Urinary bladder (tissue), 3 donors: ENCODE measurements at regions not wholly inside any gene's neighbourhood (a gene's known extent, or its start where the extent isn't known, plus 50 kb on each side); places are given as distances from the start of the nearest gene placed in this dataset.

Experiments used
- DNase-seq: peaks from one replicate; pipeline ENCODE4 v3.0.0-alpha.2; 2015; ENCODE audit errors: extremely low spot score
- H3K27ac ChIP-seq: one replicate; pipeline ENCODE4 v1.5.1; 2013; ENCODE audit warnings: low read depth, mild to moderate bottlenecking, moderate library complexity
- H3K36me3 ChIP-seq: one replicate; pipeline ENCODE4 v1.6.1; 2013; ENCODE audit warnings: mild to moderate bottlenecking, moderate library complexity; ENCODE audit not compliant: insufficient read depth
- H3K4me1 ChIP-seq: one replicate; pipeline ENCODE4 v1.6.1; 2013; ENCODE audit warnings: mild to moderate bottlenecking, moderate library complexity; ENCODE audit not compliant: insufficient read depth
- H3K4me3 ChIP-seq: one replicate; pipeline ENCODE4 v1.5.1; 2013; ENCODE audit warnings: low read depth, low read length
- WGBS: extraction: QIAGEN DNeasy Blood & Tissue Kit; methylation state at CpG from one replicate; pipeline ENCODE4 v1.1.7; 2013; 5-methylcytosine and 5-hydroxymethylcytosine counted together
- donor health status: healthy with polysubstance abuse.
- donor health status: healthy.

- no peak overlapping the region for H3K4me3 ChIP-seq
- no peak overlapping the region for H3K27ac ChIP-seq
- WGBS: 93% methylated on average over 1 of the region's 1 CpG
- no peak for DNase-seq
- H3K4me1 ChIP-seq: no peaks in the 10 kb centered on the region
- no peaks in the 10 kb centered on the region for H3K36me3 ChIP-seq
Observed at GRCh38 chr11:101334581-101334980, 205.0 kb upstream of the PGR start.

- DNase-seq: no peak
- Histone ChIP-seq H3K4me3 (no peak overlapping the region), H3K36me3 (no peaks in the 10 kb centered on the region), H3K27ac (no peak overlapping the region), H3K4me1 (no peaks in the 10 kb centered on the region)
- 40% methylated on average over 4 of the region's 4 CpGs for WGBS
Observed at GRCh38 chr11:101331411-101331810, 201.8 kb upstream of the PGR start.

DNA sequence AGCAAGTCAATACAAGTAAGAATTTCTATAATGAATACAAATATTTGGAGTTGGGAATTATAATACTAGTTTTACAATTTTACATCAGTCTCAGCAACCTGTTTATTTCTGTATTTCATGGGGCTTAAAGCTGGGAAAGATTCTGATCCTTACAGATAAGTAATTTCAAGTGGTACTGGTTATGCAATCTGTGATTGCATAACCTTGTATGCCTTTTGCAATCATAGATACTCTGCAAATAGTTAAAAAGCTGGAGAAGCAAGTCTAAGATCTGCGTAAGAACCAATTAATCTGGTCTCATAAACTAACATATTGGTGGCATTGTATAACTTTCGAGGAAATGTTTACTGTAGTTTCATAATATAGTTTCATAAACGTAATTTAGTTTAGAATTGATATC lies 198.3 kb upstream of the PGR start:
- Histone ChIP-seq H3K4me1 (no peaks in the 10 kb centered on the region), H3K4me3 (no peak overlapping the region), H3K27ac (no peak overlapping the region), H3K36me3 (no peaks in the 10 kb centered on the region)
- no peak for DNase-seq
- WGBS: 42% methylated on average over 3 of the region's 3 CpGs

GRCh38 chr11:101326141-101326540 lies 196.5 kb upstream of the PGR start:
- H3K27ac ChIP-seq: no peak overlapping the region
- H3K4me3 ChIP-seq: no peak overlapping the region
- H3K4me1 ChIP-seq: no peaks in the 10 kb centered on the region
- H3K36me3 ChIP-seq: no peaks in the 10 kb centered on the region
- no peak for DNase-seq

- Histone ChIP-seq H3K4me3 (no peak overlapping the region), H3K36me3 (no peaks in the 10 kb centered on the region), H3K27ac (no peak overlapping the region), H3K4me1 (no peaks in the 10 kb centered on the region)
- WGBS: 21% methylated on average over 2 of the region's 2 CpGs
- no peak for DNase-seq
Observed at GRCh38 chr11:101323997-101324396, 194.4 kb upstream of the PGR start.

DNA sequence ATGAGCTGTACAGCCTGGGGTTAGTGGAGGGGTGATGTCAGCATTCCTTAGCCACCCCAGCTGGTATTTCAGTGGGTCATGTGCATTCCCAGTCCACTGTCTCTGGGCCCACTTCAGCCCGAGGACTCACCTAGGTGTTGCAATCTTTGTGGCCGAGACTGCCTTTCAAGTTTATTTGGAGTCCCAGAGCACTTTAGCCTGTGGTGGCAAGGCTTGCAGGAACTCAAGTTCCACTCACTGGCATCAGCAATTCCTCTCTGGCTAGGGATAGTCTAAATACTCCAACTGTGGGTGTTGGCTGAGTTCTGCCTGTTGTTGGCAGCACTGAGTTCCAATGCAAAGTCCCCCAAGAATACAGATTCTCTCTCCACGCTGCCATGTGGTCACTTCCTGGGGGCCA lies 191.6 kb upstream of the PGR start:
- no peak overlapping the region for H3K4me3 ChIP-seq
- H3K4me1 ChIP-seq: no peaks in the 10 kb centered on the region
- DNase-seq: no peak
- H3K36me3 ChIP-seq: no peaks in the 10 kb centered on the region
- H3K27ac ChIP-seq: no peak overlapping the region
- WGBS: 83% methylated on average over 3 of the region's 3 CpGs

GRCh38 chr11:101306721-101307120 lies 177.1 kb upstream of the PGR start:
- Histone ChIP-seq H3K36me3 (no peaks in the 10 kb centered on the region), H3K27ac (no peak overlapping the region), H3K4me3 (no peak overlapping the region), H3K4me1 (no peaks in the 10 kb centered on the region)
- 77% methylated on average over 3 of the region's 3 CpGs for WGBS
- no peak for DNase-seq

- no peaks in the 10 kb centered on the region for H3K4me1 ChIP-seq
- H3K27ac ChIP-seq: no peak overlapping the region
- no peaks in the 10 kb centered on the region for H3K36me3 ChIP-seq
- H3K4me3 ChIP-seq: no peak overlapping the region
- no peak for DNase-seq
- WGBS: 56% methylated on average over 1 of the region's 1 CpG
Observed at GRCh38 chr11:101305496-101305895, 175.9 kb upstream of the PGR start.

GRCh38 chr11:101299210-101299609 lies 169.6 kb upstream of the PGR start:
- H3K4me3 ChIP-seq: no peak overlapping the region
- no peaks in the 10 kb centered on the region for H3K4me1 ChIP-seq
- H3K27ac ChIP-seq: no peak overlapping the region
- no peaks in the 10 kb centered on the region for H3K36me3 ChIP-seq
- WGBS: 85% methylated on average over 6 of the region's 6 CpGs
- no peak for DNase-seq

DNA sequence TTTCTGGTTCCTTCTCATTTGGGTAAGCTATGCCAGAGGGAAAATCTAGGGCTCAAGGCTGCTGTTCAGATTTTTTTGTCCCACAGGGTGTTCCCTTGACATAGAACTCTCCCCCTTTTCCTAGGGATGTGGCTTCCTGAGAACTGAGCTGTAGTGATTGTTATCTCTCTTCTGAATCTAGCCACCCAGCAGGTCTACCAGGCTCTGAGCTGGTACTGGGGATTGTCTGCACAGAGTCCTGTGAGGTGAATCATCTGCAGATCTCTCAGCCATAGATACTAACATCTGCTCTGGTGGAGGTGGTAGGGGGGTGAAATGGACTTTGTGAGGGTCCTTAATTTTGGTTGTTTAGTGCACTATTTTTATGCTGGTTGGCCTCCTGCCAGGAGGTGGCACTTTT lies 167.3 kb upstream of the PGR start:
- Histone ChIP-seq H3K27ac (no peak overlapping the region), H3K4me1 (no peaks in the 10 kb centered on the region), H3K4me3 (no peak overlapping the region), H3K36me3 (no peaks in the 10 kb centered on the region)
- DNase-seq: no peak

GRCh38 chr11:101292661-101293240 lies 163.1 kb upstream of the PGR start:
- H3K4me3 ChIP-seq: no peak overlapping the region
- WGBS: 71% methylated on average over 2 of the region's 2 CpGs
- no peak overlapping the region for H3K27ac ChIP-seq
- DNase-seq: no peak
- no peaks in the 10 kb centered on the region for H3K4me1 ChIP-seq
- no peaks in the 10 kb centered on the region for H3K36me3 ChIP-seq

DNA sequence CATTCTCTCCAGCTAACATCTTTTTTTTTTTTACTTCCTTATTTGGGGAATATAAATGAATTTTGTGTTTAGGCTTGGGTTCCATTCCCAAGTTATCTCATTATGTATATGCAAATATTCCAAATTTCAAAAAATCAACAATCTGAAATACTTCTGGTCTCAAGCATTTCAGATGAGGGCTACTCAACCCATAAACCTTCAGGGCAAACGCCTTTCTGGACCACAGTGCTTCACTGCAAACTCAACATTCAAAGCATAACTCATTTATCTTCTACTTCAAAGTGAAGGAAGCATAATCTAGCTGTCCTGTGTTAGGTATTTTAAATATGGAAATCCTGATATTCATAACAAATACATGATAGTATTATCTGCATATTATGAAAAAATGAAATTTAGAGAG lies 161.7 kb upstream of the PGR start:
- Histone ChIP-seq H3K4me1 (no peaks in the 10 kb centered on the region), H3K27ac (no peak overlapping the region), H3K4me3 (no peak overlapping the region), H3K36me3 (no peaks in the 10 kb centered on the region)
- 49% methylated on average over 1 of the region's 1 CpG for WGBS
- no peak for DNase-seq

DNA sequence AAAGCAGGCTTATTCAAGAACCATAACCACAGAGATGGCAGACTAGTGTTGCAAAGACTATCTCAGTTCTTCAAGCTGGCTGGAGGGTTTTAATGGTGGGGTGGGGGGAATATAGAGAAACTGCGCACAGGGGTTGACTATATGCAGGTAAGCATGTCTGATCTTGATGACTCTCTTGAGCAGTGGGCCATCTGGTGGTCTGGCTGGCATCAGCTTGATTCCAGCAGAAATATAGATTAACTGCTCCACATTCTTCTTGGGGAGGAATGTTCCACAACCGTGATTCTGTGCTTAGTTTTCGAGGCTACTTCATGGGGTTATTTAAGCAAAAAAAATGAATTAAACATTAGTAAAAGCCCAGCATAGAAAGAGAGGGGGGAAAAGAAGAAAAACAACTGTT lies 158.8 kb upstream of the PGR start:
- H3K4me3 ChIP-seq: no peak overlapping the region

GRCh38 chr11:101279728-101280127 lies 150.1 kb upstream of the PGR start:
- no peak for DNase-seq
- 81% methylated on average over 1 of the region's 1 CpG for WGBS
- H3K4me1 ChIP-seq: no peaks in the 10 kb centered on the region
- H3K27ac ChIP-seq: no peak overlapping the region
- no peaks in the 10 kb centered on the region for H3K36me3 ChIP-seq
- H3K4me3 ChIP-seq: no peak overlapping the region

More for the DNA sequence above, 158.8 kb upstream of the PGR start:
- WGBS: 72% methylated on average over 3 of the region's 3 CpGs
- Histone ChIP-seq H3K36me3 (no peaks in the 10 kb centered on the region), H3K4me1 (no peaks in the 10 kb centered on the region), H3K27ac (no peak overlapping the region)
- DNase-seq: no peak

- H3K4me3 ChIP-seq: no peak overlapping the region
- no peak overlapping the region for H3K27ac ChIP-seq
- no peaks in the 10 kb centered on the region for H3K4me1 ChIP-seq
- no peak for DNase-seq
- H3K36me3 ChIP-seq: no peaks in the 10 kb centered on the region
Observed at GRCh38 chr11:101278286-101278685, 148.7 kb upstream of the PGR start.
